CD4-positive, alpha-beta T cell treated with Interleukin-15 for 4 hours (primary cell): ENCODE measurements at regions not wholly inside any gene's neighbourhood (a gene's known extent, or its start where the extent isn't known, plus 50 kb on each side); places are given as distances from the start of the nearest gene placed in this dataset.

ENCODE experiments used
- DNase-seq: peaks from one replicate; pipeline ENCODE4 v3.0.0-alpha.2; 2020; ENCODE audit warnings: low spot score

GRCh38 chr22:48953103-48953720 lies 874.5 kb downstream of the BRD1 start:
- no peak for DNase-seq

GRCh38 chr22:48952256-48953102 lies 875.2 kb downstream of the BRD1 start:
- no peak for DNase-seq

- DNase-seq: no peak
Measured at GRCh38 chr22:48951836-48952235, 875.8 kb downstream of the BRD1 start.

- no peak for DNase-seq
Measured at GRCh38 chr22:48950151-48950915, 877.3 kb downstream of the BRD1 start.

- DNase-seq: no peak
Measured at GRCh38 chr22:48949375-48950149, 878.1 kb downstream of the BRD1 start.

GRCh38 chr22:48948575-48949170 lies 879.0 kb downstream of the BRD1 start:
- no peak for DNase-seq

- no peak for DNase-seq
Measured at GRCh38 chr22:48947636-48948035, 880.0 kb downstream of the BRD1 start.

- DNase-seq: no peak
Measured at GRCh38 chr22:48945621-48946458, 881.8 kb downstream of the BRD1 start.

GRCh38 chr22:48944751-48945620 lies 882.7 kb downstream of the BRD1 start:
- no peak for DNase-seq

GRCh38 chr22:48944433-48944750 lies 883.3 kb downstream of the BRD1 start:
- no peak for DNase-seq

GRCh38 chr22:48943567-48944432 lies 883.9 kb downstream of the BRD1 start:
- DNase-seq: no peak

GRCh38 chr22:48942698-48943566 lies 884.7 kb downstream of the BRD1 start:
- no peak for DNase-seq

- no peak for DNase-seq
Measured at GRCh38 chr22:48941903-48942575, 885.6 kb downstream of the BRD1 start.

GRCh38 chr22:48941033-48941902 lies 886.4 kb downstream of the BRD1 start:
- DNase-seq: no peak

GRCh38 chr22:48940266-48941032 lies 887.2 kb downstream of the BRD1 start:
- DNase-seq: no peak
